Thyroid gland (tissue), 4 donors: ENCODE measurements at regions not wholly inside any gene's neighbourhood (a gene's known extent, or its start where the extent isn't known, plus 50 kb on each side); places are given as distances from the start of the nearest gene placed in this dataset.

ENCODE experiments used
- CTCF ChIP-seq, 6 experiments: fragments of 200-600 bp in 3 of 6; fragments of 450-650 bp in 3 of 6; sonication (generic) in 3 of 6; IDR thresholded peaks; one replicate each; pipeline ENCODE4 v1.5.1; 2016 to 2019; ENCODE audit warnings: antibody characterized with exemption in 6 of 6, mild to moderate bottlenecking in 2 of 6, inconsistent platforms in 1 of 6, moderate library complexity in 1 of 6
- POLR2A ChIP-seq, 2 donors: fragments of 450-650 bp; IDR thresholded peaks; one replicate each; pipeline ENCODE4 v1.6.1; 2017; ENCODE audit warnings: antibody characterized with exemption in 2 of 2, mild to moderate bottlenecking in 2 of 2, moderate library complexity in 1 of 2

GRCh38 chr2:181792906-181793305 lies 98.6 kb upstream of the ITPRID2 start:
- TF ChIP-seq CTCF (IDR thresholded peaks at IDR 0.05) (no peak), POLR2A (IDR thresholded peaks at IDR 0.05) (no peak)
